GM20431 (cell line): ENCODE measurements at regions not wholly inside any gene's neighbourhood (a gene's known extent, or its start where the extent isn't known, plus 50 kb on each side); places are given as distances from the start of the nearest gene placed in this dataset.

Experiments
- in situ Hi-C: fragments of 300-500 bp; cut with MseI, MboI; formaldehyde crosslinking; loops from one replicate; pipeline ENCODE4 v1.15.0; 2020; ENCODE audit warnings: low sequenced_read_pairs; ENCODE audit not compliant: unreplicated experiment

DNA sequence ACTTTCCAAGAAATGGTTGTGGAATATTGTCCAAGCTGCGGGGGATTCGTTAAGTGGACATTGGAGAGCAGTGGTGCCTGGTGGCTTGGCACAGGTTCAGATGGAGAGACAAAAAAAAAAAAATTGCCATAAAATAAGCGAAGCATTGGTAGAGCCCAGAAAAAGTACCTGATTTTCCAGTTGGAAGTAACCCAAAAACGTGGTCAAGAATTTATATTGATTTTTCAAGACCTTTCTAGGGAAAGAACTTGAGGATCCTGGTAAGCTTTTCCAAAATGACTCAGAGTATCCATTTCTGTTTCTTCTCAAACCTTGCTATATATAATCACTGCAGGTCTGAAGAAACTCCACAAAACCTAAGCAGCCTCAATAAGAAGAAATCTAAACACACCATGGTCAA is 94.6 kb downstream of the ING1 start:
- in situ Hi-C loops = no loop called here

DNA sequence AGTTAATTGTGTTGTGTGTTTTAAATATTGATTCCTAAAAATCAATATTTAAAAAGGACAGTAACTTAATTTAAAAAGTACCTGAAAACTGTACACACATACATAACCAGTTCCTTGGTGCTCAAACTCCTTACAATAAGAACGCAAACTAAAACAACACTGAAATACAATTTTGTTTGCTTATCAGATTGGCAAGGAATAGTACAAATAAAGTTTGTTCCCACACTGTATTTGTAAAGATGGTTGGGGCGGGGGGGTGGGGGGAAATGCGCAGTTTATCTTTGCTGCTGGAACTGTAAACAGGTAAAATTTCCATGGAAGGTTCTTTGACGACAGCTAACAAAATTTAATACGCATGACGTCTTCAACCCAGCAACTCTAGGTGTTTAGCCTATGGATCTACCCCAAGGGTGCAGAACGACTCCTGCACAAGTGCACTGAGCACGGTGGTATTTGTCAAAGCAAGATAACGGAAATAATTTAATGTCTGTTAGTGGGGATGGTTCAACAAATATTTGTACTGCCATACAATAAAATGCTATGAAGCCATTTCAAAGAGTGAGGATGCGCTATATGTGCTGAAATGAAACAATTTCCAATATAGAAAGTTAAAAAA is 96.5 kb downstream of the ING1 start:
- in situ Hi-C loops = no loop called here

DNA sequence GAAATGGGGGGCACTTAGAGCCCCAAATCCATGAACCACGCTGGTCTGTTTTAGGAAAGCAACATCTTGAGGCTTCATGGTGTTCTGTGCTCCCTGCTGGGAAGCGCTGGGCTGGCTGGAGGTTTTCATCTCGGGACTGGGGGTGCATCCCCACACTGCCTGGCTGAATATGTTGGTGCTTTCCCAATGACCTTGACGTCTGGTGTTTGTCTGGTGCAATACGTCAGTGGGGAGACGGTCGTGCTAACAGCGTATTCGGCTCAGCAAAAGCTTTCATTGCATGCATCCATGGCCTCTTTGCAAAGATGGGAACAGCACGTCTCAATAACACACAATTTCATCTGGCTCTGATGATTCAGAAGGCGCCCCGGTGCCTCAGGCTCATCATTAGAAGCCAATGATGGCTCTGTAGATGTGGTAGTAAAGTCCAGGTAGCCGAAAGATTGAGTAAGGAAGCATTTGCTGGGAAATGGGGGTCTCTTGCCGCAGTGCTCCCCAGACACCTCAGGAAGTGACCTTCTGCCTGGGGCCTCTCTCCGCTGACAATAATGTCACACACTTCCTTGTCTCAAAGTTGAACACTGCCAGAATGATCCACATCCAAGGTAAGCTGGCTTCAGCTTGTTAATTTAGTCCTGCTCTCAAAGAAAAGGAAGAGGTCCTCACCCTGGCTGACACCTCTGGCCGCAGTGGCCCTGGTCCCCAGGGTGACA is 97.7 kb downstream of the ING1 start:
- in situ Hi-C loops = no loop called here

DNA sequence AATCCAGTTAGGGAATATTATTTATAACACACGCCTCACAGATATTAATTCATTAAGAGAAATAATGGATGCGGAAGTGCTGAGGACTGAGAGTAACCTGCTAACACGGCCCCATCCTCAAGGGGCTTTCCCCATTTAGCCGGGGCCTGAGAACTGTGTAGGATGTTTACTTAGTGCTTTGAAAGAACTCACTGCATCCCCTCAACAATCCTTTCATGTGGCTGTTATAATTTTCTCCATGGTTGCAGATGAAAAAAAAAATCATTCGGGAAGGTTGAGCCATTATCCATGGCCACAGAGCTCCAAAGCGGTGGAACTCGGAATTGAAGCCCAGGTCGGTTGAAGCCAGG is 98.2 kb downstream of the ING1 start:
- in situ Hi-C loops = no loop called here

DNA sequence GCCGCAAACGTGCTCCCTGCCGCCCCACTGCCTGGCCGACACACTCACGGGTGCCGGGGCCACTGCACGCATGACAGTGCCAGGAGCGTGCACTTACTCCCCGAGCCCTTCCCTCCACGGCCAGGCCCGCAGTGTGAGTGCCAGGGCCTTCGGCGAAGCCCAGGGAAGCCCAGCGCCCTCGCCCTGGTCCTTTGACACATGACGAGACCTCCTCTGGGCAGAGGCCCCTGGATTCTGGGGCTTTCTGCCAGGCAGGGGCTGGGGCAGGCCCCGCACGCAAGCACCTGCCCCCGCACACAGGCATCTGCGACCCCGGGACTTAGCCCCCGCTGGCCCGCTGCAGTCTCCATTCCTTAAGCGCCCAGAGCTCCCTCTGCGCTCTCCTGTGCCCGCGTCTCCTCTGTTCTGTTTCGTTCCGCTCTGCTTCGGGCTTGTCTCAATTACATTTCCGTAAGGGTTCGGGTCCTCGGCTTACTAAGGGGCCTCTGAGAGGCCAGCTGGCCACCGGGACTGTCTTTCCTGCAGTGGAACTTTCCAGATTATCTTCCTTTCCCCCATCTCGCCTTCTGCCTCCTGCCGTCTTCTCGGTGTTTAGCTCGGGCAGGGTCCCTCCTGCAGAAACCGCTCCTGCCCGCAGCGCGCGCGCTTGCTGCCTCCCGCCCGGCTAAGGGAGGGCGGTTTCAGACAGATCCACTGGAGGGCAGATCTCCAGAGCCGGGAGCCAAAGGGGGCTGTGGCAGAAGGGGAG is 98.8 kb downstream of the ING1 start:
- in situ Hi-C loops = no loop called here

DNA sequence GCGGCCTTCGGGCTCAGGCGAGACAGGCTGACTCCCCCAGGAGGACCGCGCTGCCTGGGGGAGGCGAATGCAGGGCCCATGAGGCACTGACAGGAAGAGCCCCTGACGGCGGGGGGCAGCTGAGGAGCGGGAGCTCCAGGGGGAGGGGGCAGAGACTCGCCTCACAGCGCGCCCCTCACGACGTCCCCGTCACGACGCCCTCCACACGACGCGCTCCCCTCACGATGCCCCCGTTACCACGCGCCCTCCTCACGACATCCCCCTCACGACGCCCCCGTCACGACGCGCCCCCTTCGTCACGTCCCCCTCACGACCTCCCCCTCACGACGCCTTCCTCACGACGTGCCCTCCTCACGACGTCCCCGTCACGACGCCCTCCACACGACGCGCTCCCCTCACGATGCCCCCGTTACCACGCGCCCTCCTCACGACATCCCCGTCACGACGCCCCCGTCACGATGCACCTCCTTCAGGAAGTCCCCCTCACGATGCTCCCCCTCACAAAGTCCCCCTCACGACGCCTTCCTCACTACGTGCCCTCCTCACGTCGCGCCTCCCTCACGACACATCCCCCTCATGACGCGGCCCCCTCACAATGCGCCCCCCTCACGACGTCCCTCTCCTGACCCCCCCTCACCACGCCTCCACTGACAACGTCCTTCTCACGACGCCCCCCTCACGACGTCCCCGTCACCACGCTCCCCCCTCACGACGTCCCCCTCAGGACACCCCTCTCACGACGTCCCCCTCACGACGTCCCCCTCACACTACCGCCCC is 99.6 kb downstream of the ING1 start:
- in situ Hi-C loops = no loop called here

DNA sequence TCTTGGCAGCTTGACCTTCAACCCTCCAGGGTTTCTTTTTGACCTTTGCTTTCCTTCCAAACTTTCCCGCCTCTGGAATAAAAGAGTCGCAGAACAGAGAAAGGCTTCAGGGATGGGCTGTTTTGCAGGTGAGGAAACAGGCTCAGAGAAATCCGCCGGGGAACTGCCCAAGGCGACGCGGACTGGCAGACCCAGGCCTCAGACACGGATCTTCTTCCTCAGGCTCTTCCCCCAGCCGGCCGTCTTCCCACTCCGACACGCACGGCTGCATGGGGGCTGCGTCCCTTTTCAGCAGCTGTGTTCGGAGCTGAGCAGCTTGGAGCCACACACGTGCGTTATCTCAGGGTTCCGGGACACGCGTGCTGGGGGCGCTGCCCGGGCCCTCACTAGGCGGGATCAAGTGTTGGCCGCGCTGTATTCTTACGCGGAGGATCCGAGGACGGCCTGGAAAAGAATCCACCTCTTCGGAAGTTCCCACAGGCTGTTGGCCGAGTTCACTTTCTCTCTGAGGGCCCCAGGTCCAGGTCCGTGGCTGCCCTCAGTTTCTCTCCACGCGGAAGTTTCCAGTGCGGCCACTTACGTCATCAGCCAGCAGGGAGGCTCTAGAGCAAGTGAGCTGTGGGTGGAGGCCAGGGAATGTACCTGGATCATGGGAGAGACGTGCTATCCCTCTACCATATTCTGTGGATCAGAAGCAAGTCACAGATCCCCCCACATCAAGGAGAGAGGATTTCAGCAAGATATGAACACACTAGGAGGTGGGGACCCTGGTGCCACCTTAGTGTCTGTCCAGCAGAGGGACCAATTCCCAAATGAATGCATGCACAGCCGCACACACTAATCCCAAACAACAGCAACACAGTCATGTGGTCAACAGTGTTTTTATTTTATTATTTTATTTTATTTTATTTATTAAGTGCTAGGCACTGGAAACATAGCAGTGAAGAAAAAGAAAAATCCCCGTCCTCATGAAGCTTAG is 100.4 kb downstream of the ING1 start:
- in situ Hi-C loops = no loop called here

DNA sequence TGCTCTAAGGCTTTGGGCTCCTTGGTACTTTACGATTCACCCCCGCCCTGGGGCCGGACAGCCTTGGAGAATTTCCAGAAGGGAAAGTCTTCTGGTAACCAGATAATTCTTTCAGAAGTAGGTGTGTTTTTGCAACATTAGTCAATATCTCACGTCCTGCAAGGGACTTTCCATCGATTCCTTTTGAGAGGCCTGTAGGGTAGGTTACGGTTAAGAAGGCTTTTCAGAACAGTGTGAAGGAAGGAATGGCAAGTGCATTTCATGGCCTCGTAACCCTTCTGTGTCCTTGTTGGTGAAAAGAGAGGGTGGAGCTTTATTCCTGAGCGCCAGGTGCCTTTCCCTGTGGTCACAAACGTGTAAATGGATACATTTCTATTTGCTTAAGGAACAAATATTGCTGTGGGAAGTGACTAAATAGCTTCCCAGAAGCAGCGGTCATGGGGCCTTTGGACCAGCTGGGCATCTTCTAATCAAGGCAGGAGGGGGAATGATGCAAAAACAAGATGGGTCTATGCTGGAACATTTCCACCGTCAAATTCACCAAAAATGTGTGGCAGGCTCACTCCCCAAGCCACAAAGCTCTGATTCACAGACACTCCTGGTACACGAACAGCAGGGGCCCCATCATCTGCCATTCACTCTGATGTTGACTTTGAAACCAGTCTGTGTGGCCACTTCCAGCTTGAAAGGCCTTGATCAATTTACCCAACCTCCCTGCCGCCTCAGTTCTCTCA is 99.2 kb downstream of the ANKRD10 start:
- in situ Hi-C loops = no loop called here

DNA sequence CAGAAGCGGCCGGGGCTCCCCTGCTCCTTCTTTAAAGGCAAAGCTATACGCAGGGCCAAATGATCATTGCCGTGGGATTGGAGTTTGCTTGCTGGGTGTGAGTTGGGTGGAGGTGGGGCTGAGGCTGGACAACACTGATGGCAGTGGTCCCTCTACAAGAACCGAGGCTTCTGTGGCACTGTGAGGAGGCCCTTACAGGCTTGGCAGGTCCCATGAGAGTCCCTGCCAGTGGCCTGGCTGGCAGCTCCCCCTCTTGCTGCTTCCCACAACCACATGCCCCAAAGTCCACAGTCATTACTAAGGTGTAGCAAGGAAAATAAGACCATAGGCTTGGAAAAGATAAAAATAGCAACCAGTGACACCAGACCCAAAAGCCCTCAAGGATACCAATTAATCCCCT is 98.4 kb downstream of the ANKRD10 start:
- in situ Hi-C loops = no loop called here

DNA sequence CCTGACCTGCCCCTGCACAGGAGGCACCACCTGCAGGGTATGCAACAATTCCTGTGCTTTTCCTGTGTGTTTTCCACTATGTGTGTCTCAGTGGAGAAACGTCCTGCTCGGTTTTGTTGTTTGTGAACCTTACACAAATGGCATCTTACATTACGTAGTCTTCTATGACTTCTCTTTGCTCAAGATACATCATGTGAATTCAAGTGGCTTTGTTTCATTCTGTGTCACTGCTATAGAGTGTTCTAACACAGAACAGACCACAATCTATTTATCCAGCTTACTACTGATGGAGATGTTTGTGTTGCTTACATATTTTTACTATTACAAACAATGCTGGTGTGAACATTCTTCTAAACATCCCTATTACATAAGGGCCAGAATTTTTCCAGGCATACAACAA is 97.7 kb downstream of the ANKRD10 start:
- in situ Hi-C loops = no loop called here

DNA sequence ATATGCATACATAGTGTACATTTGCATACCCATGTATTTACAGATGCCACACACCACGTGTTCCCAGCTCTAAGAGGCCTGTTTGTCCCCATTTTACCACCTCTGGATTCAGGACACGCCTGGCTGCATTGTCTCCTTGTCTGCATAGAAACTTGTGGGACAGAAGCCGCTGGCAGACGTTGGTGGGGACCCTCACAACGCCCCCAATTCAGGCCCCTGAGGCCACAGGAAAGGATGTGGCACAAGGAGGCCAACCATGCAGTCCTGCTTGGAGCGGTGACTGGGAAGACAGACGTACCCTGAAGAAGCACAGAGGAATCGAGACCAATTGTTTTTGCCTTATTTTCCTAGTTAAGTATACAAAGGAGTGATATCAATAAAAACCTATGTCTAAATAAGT is 96.1 kb downstream of the ANKRD10 start:
- in situ Hi-C loops = no loop called here

DNA sequence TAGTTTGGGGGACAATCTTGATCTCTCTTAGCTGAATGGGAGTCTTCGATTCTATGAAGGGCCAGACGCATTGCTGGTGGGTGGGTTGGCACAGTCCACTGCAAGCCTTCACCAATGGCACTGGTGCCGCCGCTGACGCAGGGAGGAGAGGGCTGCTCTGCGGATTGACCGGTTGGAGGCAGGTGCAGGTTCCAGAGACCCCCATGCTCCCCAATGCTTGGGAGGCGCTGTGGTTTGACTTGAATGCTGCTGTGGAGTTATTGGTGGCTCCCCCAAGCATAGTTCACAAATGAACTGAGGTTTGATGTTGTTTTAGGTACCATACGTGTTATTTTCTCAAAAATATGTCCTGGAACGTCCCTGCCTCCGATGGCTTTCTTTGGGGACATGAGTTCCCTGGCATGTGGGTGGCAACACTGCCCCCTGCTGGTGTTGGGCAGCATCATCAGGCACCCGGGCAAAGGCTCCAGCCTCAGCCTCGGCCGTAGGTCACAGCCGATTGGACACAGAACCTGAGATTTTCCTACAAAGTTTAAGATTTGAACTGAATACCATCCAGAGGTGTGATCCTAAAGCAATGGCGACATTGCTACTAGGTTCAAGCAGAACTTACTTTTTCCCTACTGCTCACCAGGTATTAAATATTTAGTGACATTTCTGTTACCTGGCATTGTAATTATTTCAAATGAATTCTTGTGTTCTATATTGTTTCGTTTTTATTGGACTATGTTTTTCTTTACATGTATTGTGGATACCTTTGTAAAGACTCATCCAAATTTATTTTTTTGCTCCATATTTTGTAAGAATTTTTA is 95.5 kb downstream of the ANKRD10 start:
- in situ Hi-C loops = loop anchor here (10.0 kb wide), 1 partner anchor 225 kb away; no protein-coding TSS in a partner anchor

DNA sequence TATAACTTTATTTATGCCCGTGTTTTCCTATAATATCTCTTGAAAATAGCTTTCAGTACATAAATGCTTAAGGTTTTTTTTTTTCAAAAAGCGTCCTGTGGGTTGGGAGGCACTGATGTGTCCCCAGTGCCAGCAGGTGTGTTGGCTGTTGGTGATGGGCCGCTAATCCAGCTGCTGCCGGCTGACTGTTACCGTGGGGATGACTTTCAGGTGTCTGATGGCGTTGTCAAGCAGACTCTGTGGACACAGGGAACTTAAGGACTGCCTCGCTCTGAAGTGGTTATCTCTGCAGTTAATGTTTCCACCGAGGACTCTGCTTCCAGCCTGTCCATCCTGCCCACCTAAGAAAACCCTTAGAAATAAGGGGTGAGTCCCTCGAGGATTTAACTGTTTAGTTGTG is 94.5 kb downstream of the ANKRD10 start:
- in situ Hi-C loops = loop anchor here (10.0 kb wide), 1 partner anchor 226 kb away; no protein-coding TSS in a partner anchor

DNA sequence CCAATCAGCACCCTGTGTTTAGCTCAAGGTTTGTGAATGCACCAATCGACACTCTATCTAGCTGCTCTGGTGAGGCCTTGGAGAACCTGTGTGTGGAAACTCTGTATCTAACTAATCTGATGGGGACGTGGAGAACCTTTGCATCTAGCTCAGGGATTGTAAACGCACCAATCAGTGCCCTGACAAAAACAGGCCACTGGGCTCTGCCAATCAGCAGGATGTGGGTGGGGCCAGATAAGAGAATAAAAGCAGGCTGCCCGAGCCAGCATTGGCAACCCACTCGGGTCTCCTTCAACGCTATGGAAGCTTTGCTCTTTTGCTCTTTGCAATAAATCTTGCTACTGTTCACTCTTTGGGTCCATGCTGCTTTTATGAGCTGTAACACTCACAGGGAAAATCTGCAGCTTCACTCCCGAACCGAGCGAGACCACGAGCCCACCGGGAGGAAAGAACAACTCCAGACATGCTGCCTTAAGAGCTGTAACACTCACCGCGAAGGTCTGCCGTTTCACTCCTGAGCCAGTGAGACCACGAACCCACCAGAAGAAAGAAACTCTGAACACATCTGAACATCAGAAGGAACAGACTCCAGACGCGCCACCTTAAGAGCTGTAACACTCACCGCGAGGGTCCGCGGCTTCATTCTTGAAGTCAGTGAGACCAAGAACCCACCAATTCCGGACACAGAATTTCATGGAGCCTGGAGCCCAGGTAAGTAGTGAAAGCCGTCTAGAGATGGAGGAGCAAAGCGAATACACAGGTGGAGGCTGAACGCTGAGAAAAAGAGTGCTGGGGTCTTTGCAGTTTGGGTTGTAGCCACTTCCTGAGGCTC is 92.8 kb downstream of the ANKRD10 start:
- in situ Hi-C loops = loop anchor here (10.0 kb wide), 1 partner anchor 227 kb away; no protein-coding TSS in a partner anchor

DNA sequence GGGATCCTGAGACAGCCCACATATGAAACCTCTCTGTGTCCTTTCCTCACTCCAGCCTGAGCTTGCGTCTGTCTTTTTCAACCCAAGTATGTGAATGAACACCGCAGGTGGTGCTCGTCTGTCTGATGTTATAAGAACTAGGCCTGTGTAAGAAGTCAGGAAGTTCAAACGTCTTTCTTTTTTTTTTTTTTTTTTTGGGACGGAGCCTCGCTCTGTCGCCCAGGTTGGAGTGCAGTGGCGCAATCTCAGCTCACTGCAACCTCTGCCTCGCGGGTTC is 92.3 kb downstream of the ANKRD10 start:
- in situ Hi-C loops = loop anchor here (10.0 kb wide), 1 partner anchor 228 kb away; no protein-coding TSS in a partner anchor

DNA sequence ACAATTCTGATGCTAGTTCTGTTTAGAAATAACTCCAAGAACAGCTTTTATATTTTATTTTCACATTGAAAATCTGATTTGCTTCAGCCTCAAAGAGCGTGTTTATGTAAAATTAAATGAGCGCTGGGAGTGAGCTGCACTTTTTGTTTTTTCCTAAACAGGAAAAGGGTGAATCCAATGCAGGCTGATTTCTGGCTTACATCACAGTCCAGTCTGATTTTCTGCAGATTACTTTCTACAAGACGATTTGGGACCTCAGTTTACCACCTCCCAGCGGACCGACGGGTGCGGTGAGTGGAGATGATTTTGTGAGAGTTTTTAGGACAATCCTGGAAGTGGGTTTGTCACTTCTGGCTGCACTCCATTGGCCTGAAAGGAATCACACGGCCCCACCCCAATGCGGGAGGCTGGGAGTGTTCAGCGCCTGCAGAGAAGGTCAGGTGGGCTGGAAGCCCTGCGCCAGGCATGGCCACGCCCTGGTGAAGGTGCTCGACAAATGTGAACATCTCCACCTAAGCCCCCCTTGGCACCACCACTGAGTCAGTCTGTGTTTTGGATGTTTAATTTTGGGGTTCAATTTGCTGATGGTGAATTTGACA is 90.1 kb downstream of the ANKRD10 start:
- in situ Hi-C loops = loop anchor here (10.0 kb wide), 1 partner anchor 230 kb away; no protein-coding TSS in a partner anchor

DNA sequence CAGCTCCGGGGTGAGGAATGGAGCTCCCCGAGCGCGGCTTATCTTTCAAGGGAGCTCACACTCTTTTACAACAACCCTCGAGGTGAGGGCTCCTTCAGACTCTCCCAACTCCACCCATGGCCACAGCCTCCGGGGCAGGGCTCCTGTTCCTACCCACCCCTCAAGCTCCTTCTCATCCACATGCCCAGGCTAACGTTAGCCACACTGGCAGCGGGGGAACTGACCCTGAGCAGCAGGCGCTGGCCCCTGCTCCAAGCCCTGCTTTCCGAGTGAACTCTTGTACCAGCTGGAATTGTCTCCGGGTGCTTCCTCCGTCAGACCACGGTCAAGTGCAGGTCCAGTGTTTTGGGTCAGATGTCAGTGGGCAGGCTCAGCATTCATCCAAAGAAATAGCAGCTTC is 89.4 kb downstream of the ANKRD10 start:
- in situ Hi-C loops = loop anchor here (10.0 kb wide), 1 partner anchor 231 kb away; no protein-coding TSS in a partner anchor
